Loucy (cell line): ENCODE measurements at regions not wholly inside any gene's neighbourhood (a gene's known extent, or its start where the extent isn't known, plus 50 kb on each side); places are given as distances from the start of the nearest gene placed in this dataset.

Experiments
- CTCF ChIP-seq: fragments of 200-600 bp; sonication (generic); conservative IDR thresholded peaks from 2 replicates; pipeline ENCODE4 v1.5.1; 2014; ENCODE audit warnings: mild to moderate bottlenecking, antibody characterized with exemption, low read length
- EZH2phosphoT487 ChIP-seq: fragments of 200-600 bp; IDR thresholded peaks from 2 replicates; pipeline ENCODE4 v1.6.1; 2018; ENCODE audit warnings: antibody characterized with exemption, mild to moderate bottlenecking, moderate library complexity, borderline replicate concordance

- no peak for TF ChIP-seq CTCF
- no peak for TF ChIP-seq EZH2phosphoT487
Observed at GRCh38 chr15:39310633-39311032, 270.2 kb upstream of the THBS1 start.
